ENCODE measurements at regions not wholly inside any gene's neighbourhood (a gene's known extent, or its start where the extent isn't known, plus 50 kb on each side); places are given as distances from the start of the nearest gene placed in this dataset.
"Not testable (repeated sequence)": the region's sequence is repeated elsewhere in the genome, so short reads cannot be mapped to it uniquely, and the experiment has no call there.

DNA sequence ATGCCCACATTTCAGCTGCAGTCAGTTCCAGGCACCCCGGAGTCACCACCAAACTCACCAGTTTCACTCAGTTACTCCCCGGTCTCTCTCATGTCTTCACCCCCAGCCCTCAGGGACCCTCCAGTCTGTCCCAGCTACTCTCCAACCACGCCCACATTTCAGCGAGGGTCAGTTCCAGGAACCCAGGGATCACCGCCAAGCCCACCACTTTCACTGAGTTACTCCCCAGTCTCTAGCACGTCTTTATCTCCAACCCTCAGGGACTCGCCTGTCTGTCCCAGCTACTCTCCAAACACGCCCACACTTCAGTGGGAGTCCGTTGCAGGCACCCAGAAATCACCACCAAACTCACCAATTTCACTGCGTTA lies 337.5 kb downstream of the CWH43 start:
- not testable (repeated sequence) for DNase-seq (ENCODE audit: low read depth in 2 of 2)
